ENCODE measurements at regions not wholly inside any gene's neighbourhood (a gene's known extent, or its start where the extent isn't known, plus 50 kb on each side); places are given as distances from the start of the nearest gene placed in this dataset.
A peak's percentile ranks its signal among the peaks of the same experiment; 100 is the strongest.
"Not testable (repeated sequence)": the region's sequence is repeated elsewhere in the genome, so short reads cannot be mapped to it uniquely, and the experiment has no call there.

- no peak for DNase-seq
Measured at GRCh38 chr3:104066658-104067057, 1300.1 kb upstream of the ALCAM start.

- no peak for DNase-seq
Measured at GRCh38 chr3:104069114-104069513, 1297.6 kb upstream of the ALCAM start.

GRCh38 chr3:104070906-104071305 is 1295.8 kb upstream of the ALCAM start:
- DNase-seq = no peak

- DNase-seq = no peak
Measured at GRCh38 chr3:104080088-104080626, 1286.6 kb upstream of the ALCAM start.

- no peak for DNase-seq
Measured at GRCh38 chr3:104088738-104089137, 1278.0 kb upstream of the ALCAM start.

- DNase-seq = not testable (repeated sequence)
Measured at GRCh38 chr3:104089987-104090386, 1276.7 kb upstream of the ALCAM start.

GRCh38 chr3:104101736-104102135 is 1265.0 kb upstream of the ALCAM start:
- DNase-seq = no peak

- DNase-seq = peak; percentile 31
Measured at GRCh38 chr3:104102386-104102785, 1264.3 kb upstream of the ALCAM start.

GRCh38 chr3:104106276-104106675 is 1260.4 kb upstream of the ALCAM start:
- DNase-seq = no peak

- no peak for DNase-seq
Measured at GRCh38 chr3:104108522-104108921, 1258.2 kb upstream of the ALCAM start.

GRCh38 chr3:104126463-104126862 is 1240.2 kb upstream of the ALCAM start:
- DNase-seq = no peak

GRCh38 chr3:104126864-104127553 is 1239.7 kb upstream of the ALCAM start:
- no peak for DNase-seq

GRCh38 chr3:104127830-104128229 is 1238.9 kb upstream of the ALCAM start:
- DNase-seq = no peak

- DNase-seq = no peak
Measured at GRCh38 chr3:104132566-104133403, 1233.9 kb upstream of the ALCAM start.

GRCh38 chr3:104133630-104134029 is 1233.1 kb upstream of the ALCAM start:
- no peak for DNase-seq

- DNase-seq = no peak
Measured at GRCh38 chr3:104137116-104137515, 1229.6 kb upstream of the ALCAM start.

- DNase-seq = no peak
Measured at GRCh38 chr3:104145164-104145563, 1221.5 kb upstream of the ALCAM start.

- DNase-seq = no peak
Measured at GRCh38 chr3:104149154-104149553, 1217.6 kb upstream of the ALCAM start.

GRCh38 chr3:104150724-104151123 is 1216.0 kb upstream of the ALCAM start:
- no peak for DNase-seq

- no peak for DNase-seq
Measured at GRCh38 chr3:104154896-104155295, 1211.8 kb upstream of the ALCAM start.

GRCh38 chr3:104165866-104166265 is 1200.8 kb upstream of the ALCAM start:
- DNase-seq = no peak

GRCh38 chr3:104168386-104168785 is 1198.3 kb upstream of the ALCAM start:
- no peak for DNase-seq

- DNase-seq = no peak
Measured at GRCh38 chr3:104175696-104176095, 1191.0 kb upstream of the ALCAM start.

- DNase-seq = no peak
Measured at GRCh38 chr3:104176706-104177105, 1190.0 kb upstream of the ALCAM start.

All from NCI-H2081 treated with DMSO at 0.1 percent for 48 hours (cell line).